ENCODE measurements at regions not wholly inside any gene's neighbourhood (a gene's known extent, or its start where the extent isn't known, plus 50 kb on each side); places are given as distances from the start of the nearest gene placed in this dataset.

- DNase-seq (ENCODE audit: low read depth in 3 of 3, low spot score in 1 of 3), result peak in 2 of 3 donors; percentile 49 to 55
Measured at GRCh38 chr11:128302425-128303186, 284.8 kb downstream of the ETS1 start.

GRCh38 chr11:128301756-128302155 is 285.6 kb downstream of the ETS1 start:
- no peak for DNase-seq (ENCODE audit: low read depth in 3 of 3, low spot score in 1 of 3)

GRCh38 chr11:128300785-128301184 is 286.6 kb downstream of the ETS1 start:
- no peak for DNase-seq (ENCODE audit: low read depth in 3 of 3, low spot score in 1 of 3)

- no peak for DNase-seq (ENCODE audit: low read depth in 3 of 3, low spot score in 1 of 3)
Measured at GRCh38 chr11:128299132-128299726, 288.1 kb downstream of the ETS1 start.

- no peak for DNase-seq (ENCODE audit: low read depth in 3 of 3, low spot score in 1 of 3)
Measured at GRCh38 chr11:128298271-128298670, 289.1 kb downstream of the ETS1 start.

GRCh38 chr11:128297805-128298204 is 289.6 kb downstream of the ETS1 start:
- DNase-seq (ENCODE audit: low read depth in 3 of 3, low spot score in 1 of 3), result no peak

- DNase-seq (ENCODE audit: low read depth in 3 of 3, low spot score in 1 of 3), result no peak
Measured at GRCh38 chr11:128297091-128297651, 290.2 kb downstream of the ETS1 start.

GRCh38 chr11:128294671-128295050 is 292.7 kb downstream of the ETS1 start:
- DNase-seq (ENCODE audit: low read depth in 3 of 3, low spot score in 1 of 3), result no peak

- DNase-seq (ENCODE audit: low read depth in 3 of 3, low spot score in 1 of 3), result no peak
Measured at GRCh38 chr11:128294001-128294670, 293.2 kb downstream of the ETS1 start.

GRCh38 chr11:128291835-128292234 is 295.5 kb downstream of the ETS1 start:
- DNase-seq (ENCODE audit: low read depth in 3 of 3, low spot score in 1 of 3), result peak in 2 of 3 donors; percentile 24 to 27

GRCh38 chr11:128291007-128291406 is 296.4 kb downstream of the ETS1 start:
- no peak for DNase-seq (ENCODE audit: low read depth in 3 of 3, low spot score in 1 of 3)

- DNase-seq (ENCODE audit: low read depth in 3 of 3, low spot score in 1 of 3), result peak; percentile 39 to 52 (median 51)
Measured at GRCh38 chr11:128290106-128290840, 297.1 kb downstream of the ETS1 start.

GRCh38 chr11:128289048-128289447 is 298.3 kb downstream of the ETS1 start:
- DNase-seq (ENCODE audit: low read depth in 3 of 3, low spot score in 1 of 3), result no peak

GRCh38 chr11:128288368-128288767 is 299.0 kb downstream of the ETS1 start:
- no peak for DNase-seq (ENCODE audit: low read depth in 3 of 3, low spot score in 1 of 3)

GRCh38 chr11:128285321-128285720 is 302.0 kb downstream of the ETS1 start:
- no peak for DNase-seq (ENCODE audit: low read depth in 3 of 3, low spot score in 1 of 3)

- no peak for DNase-seq (ENCODE audit: low read depth in 3 of 3, low spot score in 1 of 3)
Measured at GRCh38 chr11:128284634-128285033, 302.7 kb downstream of the ETS1 start.

- DNase-seq (ENCODE audit: low read depth in 3 of 3, low spot score in 1 of 3), result no peak
Measured at GRCh38 chr11:128283451-128283850, 303.9 kb downstream of the ETS1 start.

- no peak for DNase-seq (ENCODE audit: low read depth in 3 of 3, low spot score in 1 of 3)
Measured at GRCh38 chr11:128282053-128282452, 305.3 kb downstream of the ETS1 start.

GRCh38 chr11:128279866-128280265 is 307.5 kb downstream of the ETS1 start:
- no peak for DNase-seq (ENCODE audit: low read depth in 3 of 3, low spot score in 1 of 3)

- no peak for DNase-seq (ENCODE audit: low read depth in 3 of 3, low spot score in 1 of 3)
Measured at GRCh38 chr11:128273736-128274135, 313.6 kb downstream of the ETS1 start.

- DNase-seq (ENCODE audit: low read depth in 3 of 3, low spot score in 1 of 3), result no peak
Measured at GRCh38 chr11:128271401-128271800, 316.0 kb downstream of the ETS1 start.

All from stimulated activated CD4-positive, alpha-beta T cell treated with anti-CD3 and anti-CD28 coated beads, TNF-alpha, amount 100 ng/mL, for 1 hour (primary cell).